ENCODE measurements at regions not wholly inside any gene's neighbourhood (a gene's known extent, or its start where the extent isn't known, plus 50 kb on each side); places are given as distances from the start of the nearest gene placed in this dataset.

DNA sequence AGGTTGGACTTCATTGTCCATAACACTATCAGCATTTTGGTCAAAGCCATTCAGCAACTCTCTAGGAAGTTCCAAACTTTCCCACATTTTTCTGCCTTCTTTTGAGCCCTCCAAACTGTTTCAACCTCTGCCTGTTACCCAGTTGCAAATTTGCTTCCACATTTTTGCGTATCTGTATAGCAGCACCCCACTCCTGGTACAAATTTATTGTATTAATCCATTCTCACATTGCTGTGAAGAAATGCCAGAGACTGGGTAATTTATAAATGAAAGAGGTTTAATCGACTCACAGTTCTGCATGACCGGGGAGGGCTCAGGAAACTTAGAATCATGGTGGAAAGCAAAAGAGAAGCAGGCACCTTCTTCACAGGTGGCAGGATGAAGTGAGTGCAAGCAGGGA lies 198.8 kb downstream of the MTERF1 start:
- TF ChIP-seq EZH2phosphoT487 (IDR thresholded peaks at IDR 0.05; ENCODE audit: borderline replicate concordance, low read length): no peak
- TF ChIP-seq, protein P1, sequence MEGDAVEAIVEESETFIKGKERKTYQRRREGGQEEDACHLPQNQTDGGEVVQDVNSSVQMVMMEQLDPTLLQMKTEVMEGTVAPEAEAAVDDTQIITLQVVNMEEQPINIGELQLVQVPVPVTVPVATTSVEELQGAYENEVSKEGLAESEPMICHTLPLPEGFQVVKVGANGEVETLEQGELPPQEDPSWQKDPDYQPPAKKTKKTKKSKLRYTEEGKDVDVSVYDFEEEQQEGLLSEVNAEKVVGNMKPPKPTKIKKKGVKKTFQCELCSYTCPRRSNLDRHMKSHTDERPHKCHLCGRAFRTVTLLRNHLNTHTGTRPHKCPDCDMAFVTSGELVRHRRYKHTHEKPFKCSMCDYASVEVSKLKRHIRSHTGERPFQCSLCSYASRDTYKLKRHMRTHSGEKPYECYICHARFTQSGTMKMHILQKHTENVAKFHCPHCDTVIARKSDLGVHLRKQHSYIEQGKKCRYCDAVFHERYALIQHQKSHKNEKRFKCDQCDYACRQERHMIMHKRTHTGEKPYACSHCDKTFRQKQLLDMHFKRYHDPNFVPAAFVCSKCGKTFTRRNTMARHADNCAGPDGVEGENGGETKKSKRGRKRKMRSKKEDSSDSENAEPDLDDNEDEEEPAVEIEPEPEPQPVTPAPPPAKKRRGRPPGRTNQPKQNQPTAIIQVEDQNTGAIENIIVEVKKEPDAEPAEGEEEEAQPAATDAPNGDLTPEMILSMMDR (IDR thresholded peaks at IDR 0.05; ENCODE audit: low read depth, low read length, poor library complexity, severe bottlenecking): no peak

Data from DOHH2 (cell line).